ENCODE measurements at regions not wholly inside any gene's neighbourhood (a gene's known extent, or its start where the extent isn't known, plus 50 kb on each side); places are given as distances from the start of the nearest gene placed in this dataset.
"Not testable (repeated sequence)": the region's sequence is repeated elsewhere in the genome, so short reads cannot be mapped to it uniquely, and the experiment has no call there.

DNA sequence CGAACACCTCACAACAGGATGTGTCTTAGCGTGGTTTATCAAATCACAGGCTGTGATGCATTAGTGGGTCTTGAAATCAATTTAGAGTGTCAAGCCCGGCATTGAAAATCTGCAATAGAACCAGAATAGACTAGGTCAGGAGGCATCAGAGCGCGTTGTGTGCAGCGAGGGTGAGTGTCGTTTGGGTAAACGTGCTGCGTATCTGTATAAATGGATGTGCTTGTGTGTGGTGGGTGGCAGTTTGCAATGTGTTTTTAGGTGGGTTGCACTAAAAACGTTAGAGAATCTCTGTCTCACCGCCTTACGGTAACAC, 121.0 kb upstream of the SULF2 start:
- Histone ChIP-seq H3K4me2 (ENCODE audit: low read depth, low read length, poor library complexity, severe bottlenecking) (no peak overlapping the region), H2AFZ (ENCODE audit: low read length) (no peak overlapping the region), H3K4me1 (ENCODE audit: insufficient read depth, low read length, poor library complexity, severe bottlenecking) (no peaks in the 10 kb centered on the region), H3K27me3 (ENCODE audit: insufficient read depth, low read length, poor library complexity, severe bottlenecking) (no peaks in the 10 kb centered on the region), H4K20me1 (ENCODE audit: insufficient read depth, low read length, poor library complexity, severe bottlenecking) (no peaks in the 10 kb centered on the region), H3K36me3 (ENCODE audit: insufficient read depth, low read length) (no peaks in the 10 kb centered on the region), H3F3A (ENCODE audit: low read depth) (no peaks in the 10 kb centered on the region), H3K9me3 (ENCODE audit: insufficient read depth, low read depth, low read length) (no peaks in the 10 kb centered on the region), H3K9me2 (replicated peaks; ENCODE audit: low read depth, low read length) (no peaks in the 10 kb centered on the region), H3K79me2 (ENCODE audit: insufficient read depth, low read length) (no peaks in the 10 kb centered on the region), H3K4me3 (ENCODE audit: low read length, poor library complexity, severe bottlenecking) (no peak overlapping the region), H3K9ac (ENCODE audit: low read depth, low read length, poor library complexity, severe bottlenecking) (no peak overlapping the region)
- no peak for TF ChIP-seq EZH2phosphoT487 (IDR thresholded peaks at IDR 0.05; ENCODE audit: borderline replicate concordance)
- TF ChIP-seq, protein P1, sequence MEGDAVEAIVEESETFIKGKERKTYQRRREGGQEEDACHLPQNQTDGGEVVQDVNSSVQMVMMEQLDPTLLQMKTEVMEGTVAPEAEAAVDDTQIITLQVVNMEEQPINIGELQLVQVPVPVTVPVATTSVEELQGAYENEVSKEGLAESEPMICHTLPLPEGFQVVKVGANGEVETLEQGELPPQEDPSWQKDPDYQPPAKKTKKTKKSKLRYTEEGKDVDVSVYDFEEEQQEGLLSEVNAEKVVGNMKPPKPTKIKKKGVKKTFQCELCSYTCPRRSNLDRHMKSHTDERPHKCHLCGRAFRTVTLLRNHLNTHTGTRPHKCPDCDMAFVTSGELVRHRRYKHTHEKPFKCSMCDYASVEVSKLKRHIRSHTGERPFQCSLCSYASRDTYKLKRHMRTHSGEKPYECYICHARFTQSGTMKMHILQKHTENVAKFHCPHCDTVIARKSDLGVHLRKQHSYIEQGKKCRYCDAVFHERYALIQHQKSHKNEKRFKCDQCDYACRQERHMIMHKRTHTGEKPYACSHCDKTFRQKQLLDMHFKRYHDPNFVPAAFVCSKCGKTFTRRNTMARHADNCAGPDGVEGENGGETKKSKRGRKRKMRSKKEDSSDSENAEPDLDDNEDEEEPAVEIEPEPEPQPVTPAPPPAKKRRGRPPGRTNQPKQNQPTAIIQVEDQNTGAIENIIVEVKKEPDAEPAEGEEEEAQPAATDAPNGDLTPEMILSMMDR (conservative IDR thresholded peaks at IDR 0.05; ENCODE audit: low read length), result no peak

DNA sequence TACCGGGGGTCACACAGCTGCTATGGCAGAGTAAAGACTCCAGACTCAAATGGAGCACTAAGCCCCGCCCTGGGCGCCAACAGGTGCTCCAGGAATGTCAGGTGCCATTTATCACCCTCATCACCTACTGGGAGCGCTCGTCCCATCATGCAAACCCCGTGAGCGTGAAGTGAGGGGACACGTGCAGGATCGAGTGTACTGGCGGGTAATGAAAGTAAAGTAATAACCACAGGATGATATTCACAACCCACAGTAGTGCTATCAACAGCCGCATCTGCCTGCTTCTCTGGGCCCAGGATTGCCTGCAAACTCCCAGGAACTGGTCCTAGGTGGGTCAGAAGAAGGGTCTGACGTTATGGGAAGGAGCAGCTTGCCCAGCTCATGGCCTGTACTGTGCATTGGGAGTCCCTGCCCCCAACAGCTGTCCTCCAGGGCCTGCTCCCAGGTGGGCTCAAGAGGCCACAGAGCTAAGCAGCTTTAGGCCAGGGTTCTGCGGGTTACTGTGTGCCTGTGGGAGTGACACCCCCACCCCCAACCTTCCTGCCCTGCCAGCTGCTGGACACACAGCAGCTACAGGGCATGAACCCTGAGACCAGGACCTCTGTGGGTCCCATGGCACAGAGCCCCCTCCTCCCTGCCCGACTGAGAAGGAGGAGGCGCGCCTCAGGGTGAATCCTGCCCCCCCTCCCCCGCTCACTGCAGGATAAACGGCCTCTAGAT, 120.5 kb upstream of the SULF2 start:
- Histone ChIP-seq H3K9me3 (ENCODE audit: insufficient read depth, low read depth, low read length) (no peaks in the 10 kb centered on the region), H3K27me3 (ENCODE audit: insufficient read depth, low read length, poor library complexity, severe bottlenecking) (no peaks in the 10 kb centered on the region), H3K9ac (ENCODE audit: low read depth, low read length, poor library complexity, severe bottlenecking) (no peak overlapping the region), H2AFZ (ENCODE audit: low read length) (no peak overlapping the region), H3K4me1 (ENCODE audit: insufficient read depth, low read length, poor library complexity, severe bottlenecking) (no peaks in the 10 kb centered on the region), H3K4me3 (ENCODE audit: low read length, poor library complexity, severe bottlenecking) (no peak overlapping the region), H4K20me1 (ENCODE audit: insufficient read depth, low read length, poor library complexity, severe bottlenecking) (no peaks in the 10 kb centered on the region), H3K9me2 (replicated peaks; ENCODE audit: low read depth, low read length) (no peaks in the 10 kb centered on the region), H3K36me3 (ENCODE audit: insufficient read depth, low read length) (no peaks in the 10 kb centered on the region), H3K79me2 (ENCODE audit: insufficient read depth, low read length) (no peaks in the 10 kb centered on the region), H3K4me2 (ENCODE audit: low read depth, low read length, poor library complexity, severe bottlenecking) (no peak overlapping the region), H3F3A (ENCODE audit: low read depth) (no peaks in the 10 kb centered on the region)
- no peak for TF ChIP-seq EZH2phosphoT487 (IDR thresholded peaks at IDR 0.05; ENCODE audit: borderline replicate concordance)
- TF ChIP-seq, protein P1 (conservative IDR thresholded peaks at IDR 0.05; ENCODE audit: low read length), result no peak

DNA sequence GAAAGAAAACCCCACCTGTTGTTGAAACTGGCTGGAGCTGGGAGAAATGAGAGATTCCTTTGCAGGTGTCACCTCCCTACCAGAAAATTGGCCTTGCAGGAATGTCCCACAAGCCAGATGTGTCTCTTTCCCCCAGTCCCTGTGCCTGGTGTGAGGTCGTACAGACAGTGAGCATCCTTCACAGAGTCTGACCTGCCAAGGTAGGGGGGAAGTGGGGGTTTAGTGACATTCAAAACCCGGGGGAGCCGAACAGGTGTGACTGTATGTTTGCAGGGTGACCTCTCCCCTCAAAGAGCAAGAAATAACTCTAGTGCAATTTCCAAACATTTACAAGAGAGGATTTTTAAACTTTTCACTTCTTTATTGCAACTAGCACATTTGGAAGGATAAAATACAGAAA, 117.7 kb upstream of the SULF2 start:
- not testable (repeated sequence) for H4K20me1 ChIP-seq (ENCODE audit: insufficient read depth, low read length, poor library complexity, severe bottlenecking); H3K9me2 ChIP-seq (replicated peaks; ENCODE audit: low read depth, low read length); H3K4me2 ChIP-seq (ENCODE audit: low read depth, low read length, poor library complexity, severe bottlenecking); H3K9me3 ChIP-seq (ENCODE audit: insufficient read depth, low read depth, low read length); H3F3A ChIP-seq (ENCODE audit: low read depth); H3K9ac ChIP-seq (ENCODE audit: low read depth, low read length, poor library complexity, severe bottlenecking); H3K27me3 ChIP-seq (ENCODE audit: insufficient read depth, low read length, poor library complexity, severe bottlenecking); H2AFZ ChIP-seq (ENCODE audit: low read length); H3K4me3 ChIP-seq (ENCODE audit: low read length, poor library complexity, severe bottlenecking); H3K36me3 ChIP-seq (ENCODE audit: insufficient read depth, low read length); H3K4me1 ChIP-seq (ENCODE audit: insufficient read depth, low read length, poor library complexity, severe bottlenecking); H3K79me2 ChIP-seq (ENCODE audit: insufficient read depth, low read length)

GRCh38 chr20:47899313-47899712, 114.0 kb upstream of the SULF2 start:
- not testable (repeated sequence) for H3K27me3 ChIP-seq (ENCODE audit: insufficient read depth, low read length, poor library complexity, severe bottlenecking); H3K79me2 ChIP-seq (ENCODE audit: insufficient read depth, low read length); H3K4me2 ChIP-seq (ENCODE audit: low read depth, low read length, poor library complexity, severe bottlenecking); H3K9me3 ChIP-seq (ENCODE audit: insufficient read depth, low read depth, low read length); H3K4me1 ChIP-seq (ENCODE audit: insufficient read depth, low read length, poor library complexity, severe bottlenecking); H4K20me1 ChIP-seq (ENCODE audit: insufficient read depth, low read length, poor library complexity, severe bottlenecking); H3K9me2 ChIP-seq (replicated peaks; ENCODE audit: low read depth, low read length); H3K36me3 ChIP-seq (ENCODE audit: insufficient read depth, low read length); H3F3A ChIP-seq (ENCODE audit: low read depth); H3K9ac ChIP-seq (ENCODE audit: low read depth, low read length, poor library complexity, severe bottlenecking); H3K4me3 ChIP-seq (ENCODE audit: low read length, poor library complexity, severe bottlenecking); H2AFZ ChIP-seq (ENCODE audit: low read length)
